ENCODE measurements at regions not wholly inside any gene's neighbourhood (a gene's known extent, or its start where the extent isn't known, plus 50 kb on each side); places are given as distances from the start of the nearest gene placed in this dataset.

DNA sequence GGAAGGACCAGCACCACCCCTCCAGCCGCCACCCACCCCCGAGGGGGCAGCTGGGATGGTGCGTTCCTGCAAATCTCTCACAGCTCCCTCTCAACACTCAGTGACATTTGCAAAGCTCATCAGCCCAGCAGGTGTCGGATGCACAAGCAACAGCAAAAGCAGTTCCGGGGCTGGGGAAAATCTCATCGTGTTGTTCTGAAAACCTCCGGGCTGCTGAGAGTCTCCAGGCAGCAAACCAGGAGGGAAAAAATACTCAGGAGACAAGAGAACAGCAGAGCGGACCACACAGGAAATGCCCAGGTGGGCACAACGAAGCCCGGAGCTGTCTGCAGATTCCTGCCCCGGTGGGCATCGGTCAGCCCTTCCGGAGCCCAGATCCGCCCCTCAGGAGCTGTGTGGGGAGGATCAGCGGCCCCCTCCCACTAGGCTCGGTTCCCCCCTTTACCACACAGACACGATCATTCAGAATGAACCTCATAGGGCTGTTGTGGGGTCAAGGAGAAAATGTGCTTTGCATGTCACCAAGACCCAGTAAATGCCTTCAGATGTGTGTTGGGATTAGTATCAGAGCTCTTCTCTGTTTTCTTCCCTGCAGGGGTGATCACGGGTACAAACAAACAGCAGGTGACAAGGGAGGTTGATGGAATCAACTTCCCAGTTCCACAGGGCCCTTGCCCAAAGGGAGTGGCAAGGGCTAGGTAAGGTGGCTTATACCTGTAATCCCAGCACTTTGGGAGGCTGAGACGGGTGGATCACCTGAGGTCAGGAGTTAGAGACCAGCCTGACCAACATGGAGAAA, 127.0 kb upstream of the TIAM1 start:
- Histone ChIP-seq H3K27ac (ENCODE audit: low read depth in 1 of 2, low read length in 2 of 2) (no peak overlapping the region), H3K4me3 (ENCODE audit: low read depth in 1 of 3, low read length in 3 of 3) (no peak overlapping the region), H3K27me3 (ENCODE audit: control insufficient read depth in 4 of 4, insufficient read depth in 4 of 4, low read length in 3 of 4) (no peaks in the 10 kb centered on the region), H3K4me1 (ENCODE audit: control insufficient read depth in 4 of 4, insufficient read depth in 4 of 4, low read length in 3 of 4) (no peaks in the 10 kb centered on the region), H3K36me3 (ENCODE audit: control insufficient read depth in 4 of 4, insufficient read depth in 3 of 4, low read depth in 1 of 4, low read length in 3 of 4) (peaks cover 0 to 5% (median 0%) of the 10 kb centered on the region in 4 donors), H3K9me3 (ENCODE audit: control insufficient read depth in 4 of 4, low read length in 3 of 4) (no peaks in the 10 kb centered on the region), H3K9ac (ENCODE audit: low read depth in 1 of 2, low read length in 2 of 2) (no peak overlapping the region)
- no peak for DNase-seq (ENCODE audit: low spot score)
- 78% methylated on average over 19 of the region's 19 CpGs for WGBS
- TF ChIP-seq, protein P1, sequence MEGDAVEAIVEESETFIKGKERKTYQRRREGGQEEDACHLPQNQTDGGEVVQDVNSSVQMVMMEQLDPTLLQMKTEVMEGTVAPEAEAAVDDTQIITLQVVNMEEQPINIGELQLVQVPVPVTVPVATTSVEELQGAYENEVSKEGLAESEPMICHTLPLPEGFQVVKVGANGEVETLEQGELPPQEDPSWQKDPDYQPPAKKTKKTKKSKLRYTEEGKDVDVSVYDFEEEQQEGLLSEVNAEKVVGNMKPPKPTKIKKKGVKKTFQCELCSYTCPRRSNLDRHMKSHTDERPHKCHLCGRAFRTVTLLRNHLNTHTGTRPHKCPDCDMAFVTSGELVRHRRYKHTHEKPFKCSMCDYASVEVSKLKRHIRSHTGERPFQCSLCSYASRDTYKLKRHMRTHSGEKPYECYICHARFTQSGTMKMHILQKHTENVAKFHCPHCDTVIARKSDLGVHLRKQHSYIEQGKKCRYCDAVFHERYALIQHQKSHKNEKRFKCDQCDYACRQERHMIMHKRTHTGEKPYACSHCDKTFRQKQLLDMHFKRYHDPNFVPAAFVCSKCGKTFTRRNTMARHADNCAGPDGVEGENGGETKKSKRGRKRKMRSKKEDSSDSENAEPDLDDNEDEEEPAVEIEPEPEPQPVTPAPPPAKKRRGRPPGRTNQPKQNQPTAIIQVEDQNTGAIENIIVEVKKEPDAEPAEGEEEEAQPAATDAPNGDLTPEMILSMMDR (IDR thresholded peaks at IDR 0.05; ENCODE audit: low read depth, low read length, missing input control): no peak
- TF ChIP-seq RAD21 (IDR thresholded peaks at IDR 0.05) (no peak), GABPA (IDR thresholded peaks at IDR 0.05 in 1 of 2, conservative IDR thresholded peaks at IDR 0.05 in 1 of 2) (no peak), RXRA (IDR thresholded peaks at IDR 0.05) (no peak), FOXA1 (IDR thresholded peaks at IDR 0.05) (no peak), TAF1 (conservative IDR thresholded peaks at IDR 0.05) (no peak), NR2F2 (IDR thresholded peaks at IDR 0.05) (no peak), HNF4A (conservative IDR thresholded peaks at IDR 0.05) (no peak), SP1 (IDR thresholded peaks at IDR 0.05) (no peak), YY1 (IDR thresholded peaks at IDR 0.05) (no peak), HNF4G (IDR thresholded peaks at IDR 0.05) (no peak), FOXA2 (IDR thresholded peaks at IDR 0.05) (no peak), JUND (IDR thresholded peaks at IDR 0.05) (no peak), EGR1 (IDR thresholded peaks at IDR 0.05; ENCODE audit: low read depth in 2 of 2) (no peak)
- TF ChIP-seq, protein P2, sequence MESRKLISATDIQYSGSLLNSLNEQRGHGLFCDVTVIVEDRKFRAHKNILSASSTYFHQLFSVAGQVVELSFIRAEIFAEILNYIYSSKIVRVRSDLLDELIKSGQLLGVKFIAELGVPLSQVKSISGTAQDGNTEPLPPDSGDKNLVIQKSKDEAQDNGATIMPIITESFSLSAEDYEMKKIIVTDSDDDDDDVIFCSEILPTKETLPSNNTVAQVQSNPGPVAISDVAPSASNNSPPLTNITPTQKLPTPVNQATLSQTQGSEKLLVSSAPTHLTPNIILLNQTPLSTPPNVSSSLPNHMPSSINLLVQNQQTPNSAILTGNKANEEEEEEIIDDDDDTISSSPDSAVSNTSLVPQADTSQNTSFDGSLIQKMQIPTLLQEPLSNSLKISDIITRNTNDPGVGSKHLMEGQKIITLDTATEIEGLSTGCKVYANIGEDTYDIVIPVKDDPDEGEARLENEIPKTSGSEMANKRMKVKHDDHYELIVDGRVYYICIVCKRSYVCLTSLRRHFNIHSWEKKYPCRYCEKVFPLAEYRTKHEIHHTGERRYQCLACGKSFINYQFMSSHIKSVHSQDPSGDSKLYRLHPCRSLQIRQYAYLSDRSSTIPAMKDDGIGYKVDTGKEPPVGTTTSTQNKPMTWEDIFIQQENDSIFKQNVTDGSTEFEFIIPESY (IDR thresholded peaks at IDR 0.05): no peak
- TF ChIP-seq, protein P3, sequence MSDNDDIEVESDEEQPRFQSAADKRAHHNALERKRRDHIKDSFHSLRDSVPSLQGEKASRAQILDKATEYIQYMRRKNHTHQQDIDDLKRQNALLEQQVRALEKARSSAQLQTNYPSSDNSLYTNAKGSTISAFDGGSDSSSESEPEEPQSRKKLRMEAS (IDR thresholded peaks at IDR 0.05): no peak
- TF ChIP-seq, protein P4, sequence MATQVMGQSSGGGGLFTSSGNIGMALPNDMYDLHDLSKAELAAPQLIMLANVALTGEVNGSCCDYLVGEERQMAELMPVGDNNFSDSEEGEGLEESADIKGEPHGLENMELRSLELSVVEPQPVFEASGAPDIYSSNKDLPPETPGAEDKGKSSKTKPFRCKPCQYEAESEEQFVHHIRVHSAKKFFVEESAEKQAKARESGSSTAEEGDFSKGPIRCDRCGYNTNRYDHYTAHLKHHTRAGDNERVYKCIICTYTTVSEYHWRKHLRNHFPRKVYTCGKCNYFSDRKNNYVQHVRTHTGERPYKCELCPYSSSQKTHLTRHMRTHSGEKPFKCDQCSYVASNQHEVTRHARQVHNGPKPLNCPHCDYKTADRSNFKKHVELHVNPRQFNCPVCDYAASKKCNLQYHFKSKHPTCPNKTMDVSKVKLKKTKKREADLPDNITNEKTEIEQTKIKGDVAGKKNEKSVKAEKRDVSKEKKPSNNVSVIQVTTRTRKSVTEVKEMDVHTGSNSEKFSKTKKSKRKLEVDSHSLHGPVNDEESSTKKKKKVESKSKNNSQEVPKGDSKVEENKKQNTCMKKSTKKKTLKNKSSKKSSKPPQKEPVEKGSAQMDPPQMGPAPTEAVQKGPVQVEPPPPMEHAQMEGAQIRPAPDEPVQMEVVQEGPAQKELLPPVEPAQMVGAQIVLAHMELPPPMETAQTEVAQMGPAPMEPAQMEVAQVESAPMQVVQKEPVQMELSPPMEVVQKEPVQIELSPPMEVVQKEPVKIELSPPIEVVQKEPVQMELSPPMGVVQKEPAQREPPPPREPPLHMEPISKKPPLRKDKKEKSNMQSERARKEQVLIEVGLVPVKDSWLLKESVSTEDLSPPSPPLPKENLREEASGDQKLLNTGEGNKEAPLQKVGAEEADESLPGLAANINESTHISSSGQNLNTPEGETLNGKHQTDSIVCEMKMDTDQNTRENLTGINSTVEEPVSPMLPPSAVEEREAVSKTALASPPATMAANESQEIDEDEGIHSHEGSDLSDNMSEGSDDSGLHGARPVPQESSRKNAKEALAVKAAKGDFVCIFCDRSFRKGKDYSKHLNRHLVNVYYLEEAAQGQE (IDR thresholded peaks at IDR 0.05): no peak

All from liver (tissue), 8 donors.